ACC112 (cell line): ENCODE measurements at regions not wholly inside any gene's neighbourhood (a gene's known extent, or its start where the extent isn't known, plus 50 kb on each side); places are given as distances from the start of the nearest gene placed in this dataset.
"Not testable (repeated sequence)": the region's sequence is repeated elsewhere in the genome, so short reads cannot be mapped to it uniquely, and the experiment has no call there.

Experiments
- H2AFZ ChIP-seq: fragments of 200-600 bp; sonication (generic); one replicate; pipeline ENCODE4 v1.6.0; 2017; ENCODE audit warnings: antibody characterized with exemption, low read length; ENCODE audit not compliant: unreplicated experiment
- H3K27ac ChIP-seq: fragments of 200-600 bp; sonication (generic); 2 replicates; pipeline ENCODE4 v1.5.1; 2014; ENCODE audit warnings: low read depth, mild to moderate bottlenecking, antibody characterized with exemption, low read length, moderate library complexity
- H3K27me3 ChIP-seq: fragments of 200-600 bp; sonication (generic); 2 replicates; pipeline ENCODE4 v1.6.1; 2014; ENCODE audit warnings: mild to moderate bottlenecking, antibody characterized with exemption, low read length, moderate library complexity, mixed read lengths; ENCODE audit not compliant: insufficient read depth
- H3K36me3 ChIP-seq: fragments of 200-600 bp; sonication (generic); 2 replicates; pipeline ENCODE4 v1.6.1; 2016; ENCODE audit warnings: mild to moderate bottlenecking, antibody characterized with exemption, low read length, moderate library complexity, mixed read lengths; ENCODE audit not compliant: insufficient read depth
- H3K4me1 ChIP-seq: fragments of 200-600 bp; sonication (generic); one replicate; pipeline ENCODE4 v1.6.1; 2016; ENCODE audit warnings: low read length, mixed read lengths; ENCODE audit not compliant: insufficient read depth, unreplicated experiment, control insufficient read depth
- H3K4me3 ChIP-seq: fragments of 200-600 bp; sonication (generic); 2 replicates; pipeline ENCODE4 v1.5.1; 2014; ENCODE audit warnings: mild to moderate bottlenecking, low read depth, low read length
- H3K79me2 ChIP-seq: fragments of 200-600 bp; sonication (generic); one replicate; pipeline ENCODE4 v1.6.0; 2016; ENCODE audit warnings: low read length; ENCODE audit not compliant: control insufficient read depth, unreplicated experiment, insufficient read depth

- no peak overlapping the region for H2AFZ ChIP-seq
- H3K36me3 ChIP-seq = no peaks in the 10 kb centered on the region
- H3K27ac ChIP-seq = no peak overlapping the region
- peaks cover 31% of the 10 kb centered on the region for H3K4me1 ChIP-seq
- no peak overlapping the region for H3K4me3 ChIP-seq
- no peaks in the 10 kb centered on the region for H3K79me2 ChIP-seq
- H3K27me3 ChIP-seq = no peaks in the 10 kb centered on the region
These were observed 84.2 kb upstream of the PIK3C3 start for GRCh38 chr18:41870817-41871216.

- no peak overlapping the region for H3K4me3 ChIP-seq
- H3K36me3 ChIP-seq = no peaks in the 10 kb centered on the region
- no peak overlapping the region for H2AFZ ChIP-seq
- no peak overlapping the region for H3K27ac ChIP-seq
- peaks cover 25% of the 10 kb centered on the region for H3K4me1 ChIP-seq
- no peaks in the 10 kb centered on the region for H3K79me2 ChIP-seq
- H3K27me3 ChIP-seq = 0 out of 2 replicates have a peak, but pooled peaks cover under 1% of the 10 kb centered on the region
These were observed 84.8 kb upstream of the PIK3C3 start for GRCh38 chr18:41870191-41870590.

GRCh38 chr18:41865796-41866195 lies 89.2 kb upstream of the PIK3C3 start:
- not testable (repeated sequence) for H3K36me3 ChIP-seq, H3K79me2 ChIP-seq, H2AFZ ChIP-seq, H3K4me1 ChIP-seq, H3K27ac ChIP-seq, H3K4me3 ChIP-seq
- peaks cover 36% of the 10 kb centered on the region for H3K27me3 ChIP-seq

GRCh38 chr18:41864216-41864615 lies 90.8 kb upstream of the PIK3C3 start:
- no peaks in the 10 kb centered on the region for H3K36me3 ChIP-seq

GRCh38 chr18:41862921-41863320 lies 92.1 kb upstream of the PIK3C3 start:
- no peaks in the 10 kb centered on the region for H3K4me1 ChIP-seq
- H2AFZ ChIP-seq = no peak overlapping the region
- H3K27me3 ChIP-seq = peaks cover 46% of the 10 kb centered on the region
- no peaks in the 10 kb centered on the region for H3K79me2 ChIP-seq
- H3K4me3 ChIP-seq = no peak overlapping the region
- no peak overlapping the region for H3K27ac ChIP-seq
- H3K36me3 ChIP-seq = no peaks in the 10 kb centered on the region

More at GRCh38 chr18:41864216-41864615, 90.8 kb upstream of the PIK3C3 start:
- peaks cover 43% of the 10 kb centered on the region for H3K27me3 ChIP-seq
- no peaks in the 10 kb centered on the region for H3K4me1 ChIP-seq
- no peak overlapping the region for H3K4me3 ChIP-seq
- no peaks in the 10 kb centered on the region for H3K79me2 ChIP-seq
- H3K27ac ChIP-seq = no peak overlapping the region
- no peak overlapping the region for H2AFZ ChIP-seq

- Histone ChIP-seq H3K36me3 (no peaks in the 10 kb centered on the region), H3K4me1 (no peaks in the 10 kb centered on the region), H2AFZ (no peak overlapping the region), H3K79me2 (no peaks in the 10 kb centered on the region), H3K27ac (no peak overlapping the region), H3K27me3 (peaks cover 60% of the 10 kb centered on the region), H3K4me3 (no peak overlapping the region)
These were observed 94.0 kb upstream of the PIK3C3 start for GRCh38 chr18:41860987-41861386.

GRCh38 chr18:41858761-41859555 lies 96.1 kb upstream of the PIK3C3 start:
- Histone ChIP-seq H3K4me3 (no peak overlapping the region), H3K79me2 (no peaks in the 10 kb centered on the region), H2AFZ (no peak overlapping the region), H3K27ac (no peak overlapping the region), H3K4me1 (no peaks in the 10 kb centered on the region), H3K36me3 (no peaks in the 10 kb centered on the region), H3K27me3 (peaks cover 60% of the 10 kb centered on the region)

GRCh38 chr18:41853280-41853679 lies 101.8 kb upstream of the PIK3C3 start:
- H3K27ac ChIP-seq = no peak overlapping the region
- no peak overlapping the region for H2AFZ ChIP-seq
- no peak overlapping the region for H3K4me3 ChIP-seq
- H3K36me3 ChIP-seq = no peaks in the 10 kb centered on the region
- no peaks in the 10 kb centered on the region for H3K79me2 ChIP-seq
- peaks cover 86% of the 10 kb centered on the region for H3K27me3 ChIP-seq
- H3K4me1 ChIP-seq = no peaks in the 10 kb centered on the region

GRCh38 chr18:41850781-41851180 lies 104.3 kb upstream of the PIK3C3 start:
- no peak overlapping the region for H3K27ac ChIP-seq
- no peak overlapping the region for H2AFZ ChIP-seq
- no peaks in the 10 kb centered on the region for H3K36me3 ChIP-seq
- no peak overlapping the region for H3K4me3 ChIP-seq
- H3K27me3 ChIP-seq = peaks cover 94% of the 10 kb centered on the region
- H3K4me1 ChIP-seq = no peaks in the 10 kb centered on the region
- no peaks in the 10 kb centered on the region for H3K79me2 ChIP-seq

GRCh38 chr18:41849632-41850031 lies 105.4 kb upstream of the PIK3C3 start:
- Histone ChIP-seq H3K4me1 (no peaks in the 10 kb centered on the region), H3K4me3 (no peak overlapping the region), H3K36me3 (no peaks in the 10 kb centered on the region), H2AFZ (no peak overlapping the region), H3K27ac (no peak overlapping the region), H3K79me2 (no peaks in the 10 kb centered on the region), H3K27me3 (peaks cover 95% of the 10 kb centered on the region)

GRCh38 chr18:41845563-41845962 lies 109.5 kb upstream of the PIK3C3 start:
- Histone ChIP-seq H3K4me1 (no peaks in the 10 kb centered on the region), H3K36me3 (no peaks in the 10 kb centered on the region), H3K79me2 (no peaks in the 10 kb centered on the region), H3K27me3 (peaks cover 81% of the 10 kb centered on the region), H2AFZ (no peak overlapping the region), H3K27ac (no peak overlapping the region), H3K4me3 (no peak overlapping the region)
